Keratinocyte (primary cell): ENCODE measurements at regions not wholly inside any gene's neighbourhood (a gene's known extent, or its start where the extent isn't known, plus 50 kb on each side); places are given as distances from the start of the nearest gene placed in this dataset.

Source experiments
- CTCF ChIP-seq, 3 experiments: IDR thresholded peaks in 1 of 3; conservative IDR thresholded peaks in 1 of 3; optimal IDR thresholded peaks in 1 of 3; 2 replicates in 2 of 3; 3 replicates in 1 of 3; pipeline versions ENCODE3 to v1.5.1; 2011; ENCODE audit warnings: low read length in 3 of 3, mild to moderate bottlenecking in 3 of 3, moderate library complexity in 2 of 3, control low read depth in 1 of 3, inconsistent platforms in 1 of 3; ENCODE audit not compliant: insufficient read depth in 2 of 3; ENCODE audit errors: extremely low read depth in 1 of 3
- EZH2 ChIP-seq: IDR thresholded peaks from one replicate; pipeline ENCODE4 v1.6.1; 2012; ENCODE audit warnings: inconsistent platforms, mild to moderate bottlenecking, low read length, moderate library complexity

GRCh38 chr10:108445746-108446145 lies 1281.2 kb upstream of the SORCS1 start:
- no peak for TF ChIP-seq CTCF (optimal IDR thresholded peaks at IDR 0.05 in 1 of 3, IDR thresholded peaks at IDR 0.05 in 1 of 3, conservative IDR thresholded peaks at IDR 0.05 in 1 of 3; ENCODE audit: extremely low read depth in 1 of 3, insufficient read depth in 2 of 3, low read length in 3 of 3)
- no peak for TF ChIP-seq EZH2
